Stomach (tissue), 4 donors: ENCODE measurements at regions not wholly inside any gene's neighbourhood (a gene's known extent, or its start where the extent isn't known, plus 50 kb on each side); places are given as distances from the start of the nearest gene placed in this dataset.

ENCODE experiments used
- CTCF ChIP-seq, 7 experiments: fragments of 450-650 bp in 4 of 7; fragments of 200-600 bp in 3 of 7; sonication (generic) in 3 of 7; IDR thresholded peaks; one replicate each; pipeline ENCODE4 v1.5.1; 2016 to 2019; ENCODE audit warnings: antibody characterized with exemption in 7 of 7, control low read depth in 2 of 7, mild to moderate bottlenecking in 1 of 7
- EP300 ChIP-seq: sonication (generic); formaldehyde crosslinking; IDR thresholded peaks from one replicate; pipeline ENCODE4 v1.6.1; 2017; ENCODE audit warnings: antibody characterized with exemption
- POLR2A ChIP-seq, 4 donors: fragments of 450-650 bp; IDR thresholded peaks; one replicate each; pipeline ENCODE4 v1.6.1; 2016; ENCODE audit warnings: antibody characterized with exemption in 4 of 4, control low read depth in 2 of 4, mild to moderate bottlenecking in 1 of 4, moderate library complexity in 1 of 4
- POLR2AphosphoS5 ChIP-seq, 3 donors: sonication (generic); formaldehyde crosslinking; IDR thresholded peaks; one replicate each; pipeline ENCODE4 v1.6.1; 2016; ENCODE audit warnings: antibody characterized with exemption in 3 of 3

GRCh38 chr15:72919936-72920465, 132.3 kb upstream of the NEO1 start:
- TF ChIP-seq CTCF (IDR thresholded peaks at IDR 0.05) = no peak
- no peak for TF ChIP-seq POLR2A (IDR thresholded peaks at IDR 0.05)
- TF ChIP-seq EP300 = no peak
- no peak for TF ChIP-seq POLR2AphosphoS5 (IDR thresholded peaks at IDR 0.05)
